PC-9 (cell line): ENCODE measurements at regions not wholly inside any gene's neighbourhood (a gene's known extent, or its start where the extent isn't known, plus 50 kb on each side); places are given as distances from the start of the nearest gene placed in this dataset.
"Not testable (repeated sequence)": the region's sequence is repeated elsewhere in the genome, so short reads cannot be mapped to it uniquely, and the experiment has no call there.

Experiments
- BruUV-seq: library from RNA; stranded (reverse); fragments of 400-500 nt; replicated peaks from 2 replicates; lab custom pipeline; 2021; lab: Mats Ljungman, UMichigan
- CTCF ChIA-PET: fragments of 300-600 bp; sonication (Branson Sonifier 250); formaldehyde crosslinking; loops from one replicate; lab custom pipeline; 2022; ENCODE audit warnings: antibody characterized with exemption; lab: Charles Lee
- POLR2A ChIA-PET: fragments of 300-600 bp; sonication (Branson Sonifier 250); formaldehyde crosslinking; loops from one replicate; lab custom pipeline; 2022; ENCODE audit warnings: antibody characterized with exemption; ENCODE audit not compliant: unreplicated experiment; lab: Charles Lee
- DNase-seq, 2 experiments: peaks; one replicate each; pipeline versions ENCODE4 v3.0.0 to v3.0.0-alpha.2; 2015 to 2022; ENCODE audit warnings: mixed read lengths in 1 of 2
- H2AFZ ChIP-seq: fragments of 200-600 bp; sonication (generic); 2 replicates; pipeline ENCODE4 v1.8.1; 2017; ENCODE audit warnings: antibody characterized with exemption
- H3F3A ChIP-seq: fragments of 200-600 bp; sonication (generic); 2 replicates; pipeline ENCODE4 v1.8.1; 2017; ENCODE audit warnings: antibody characterized with exemption, mild to moderate bottlenecking, low read depth; ENCODE audit not compliant: insufficient read depth
- H3K27ac ChIP-seq: fragments of 200-600 bp; sonication (generic); 2 replicates; pipeline ENCODE4 v1.6.1; 2016; ENCODE audit warnings: mixed run types
- H3K27me3 ChIP-seq: fragments of 200-600 bp; sonication (generic); 2 replicates; pipeline ENCODE4 v1.6.1; 2016; ENCODE audit warnings: low read depth, mixed run types; ENCODE audit not compliant: insufficient read depth
- H3K36me3 ChIP-seq: fragments of 200-600 bp; sonication (generic); 2 replicates; pipeline ENCODE4 v1.6.1; 2016; ENCODE audit warnings: low read depth, mixed run types
- H3K4me1 ChIP-seq: fragments of 200-600 bp; sonication (generic); replicated peaks from 2 replicates; pipeline ENCODE4 v1.6.1; 2016; ENCODE audit warnings: mixed run types; ENCODE audit not compliant: insufficient read depth
- H3K4me2 ChIP-seq: fragments of 200-600 bp; sonication (generic); 2 replicates; pipeline ENCODE4 v1.6.1; 2017; ENCODE audit warnings: mixed run types
- H3K4me3 ChIP-seq: fragments of 200-600 bp; sonication (generic); 2 replicates; pipeline ENCODE4 v1.6.1; 2016; ENCODE audit warnings: mixed run types
- H3K79me2 ChIP-seq: fragments of 200-600 bp; sonication (generic); 2 replicates; pipeline ENCODE4 v1.6.1; 2017; ENCODE audit warnings: low read depth, mixed run types
- H3K9me2 ChIP-seq: fragments of 200-600 bp; sonication (generic); 2 replicates; pipeline ENCODE4 v1.8.1; 2017; ENCODE audit warnings: mild to moderate bottlenecking; ENCODE audit not compliant: insufficient read depth
- H3K9me3 ChIP-seq: fragments of 200-600 bp; sonication (generic); 2 replicates; pipeline ENCODE4 v1.8.1; 2016; ENCODE audit warnings: low read depth; ENCODE audit not compliant: insufficient read depth
- H4K20me1 ChIP-seq: fragments of 200-600 bp; sonication (generic); 2 replicates; pipeline ENCODE4 v1.8.1; 2017; ENCODE audit not compliant: insufficient read depth
- EZH2 ChIP-seq: fragments of 200-600 bp; sonication (generic); IDR thresholded peaks from 2 replicates; pipeline ENCODE4 v1.8.0; 2017; ENCODE audit warnings: antibody characterized with exemption, low read depth
- intact Hi-C: fragments of 100-400 bp; cut with micrococcal nuclease; formaldehyde crosslinking; loops from one replicate; pipeline ENCODE4 v1.10.0; 2022; ENCODE audit not compliant: unreplicated experiment
- TF ChIP-seq, protein P1 (sequence below): fragments of 200-600 bp; sonication (generic); conservative IDR thresholded peaks from 2 replicates; pipeline ENCODE4 v1.6.1; 2017; ENCODE audit warnings: mixed run types, antibody characterized with exemption, mild to moderate bottlenecking, moderate library complexity

DNA sequence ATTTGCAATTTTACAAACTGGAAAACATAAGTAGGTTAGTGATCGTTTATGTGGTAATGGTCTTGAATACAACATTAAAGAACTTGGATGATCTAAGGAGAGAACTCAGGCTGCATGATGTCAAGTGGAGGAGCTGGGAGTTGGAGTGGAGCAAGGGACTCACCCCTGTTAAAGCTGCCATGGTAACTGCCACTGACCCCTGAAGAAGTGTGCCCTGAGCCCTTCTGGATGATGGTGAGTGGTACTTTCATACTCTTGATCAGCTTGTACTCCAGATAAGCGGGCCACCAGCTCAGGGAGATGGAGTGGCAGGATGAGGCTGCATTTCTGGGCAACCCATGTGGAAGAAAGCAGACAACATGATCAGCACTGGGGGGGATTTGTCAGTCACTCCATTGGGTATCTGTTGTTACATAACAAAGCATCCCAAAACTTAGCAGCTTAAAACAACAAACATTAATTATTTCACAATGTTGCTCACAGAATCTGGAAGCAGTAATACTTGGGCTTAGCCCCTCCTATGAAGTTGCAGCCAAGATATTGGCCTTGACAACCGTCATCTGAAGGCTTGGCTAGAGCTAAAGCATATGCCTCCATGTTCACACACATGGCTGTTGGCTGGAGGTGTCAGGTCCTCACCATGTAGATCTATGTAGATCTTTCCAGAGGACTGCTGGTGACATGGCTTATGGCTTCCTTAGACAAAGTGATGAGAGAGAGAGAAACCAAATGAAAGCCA is 213.8 kb downstream of the DUSP10 start:
- Histone ChIP-seq H3K36me3 (no peaks in the 10 kb centered on the region), H3K27me3 (no peaks in the 10 kb centered on the region), H3K4me1 (no peaks in the 10 kb centered on the region), H3F3A (no peaks in the 10 kb centered on the region), H3K9me3 (no peaks in the 10 kb centered on the region), H3K4me2 (no peak overlapping the region), H4K20me1 (no peaks in the 10 kb centered on the region), H2AFZ (no peak overlapping the region), H3K9me2 (no peaks in the 10 kb centered on the region), H3K4me3 (no peak overlapping the region), H3K79me2 (no peaks in the 10 kb centered on the region), H3K27ac (no peak overlapping the region)
- no peak for TF ChIP-seq EZH2
- TF ChIP-seq, protein P1, sequence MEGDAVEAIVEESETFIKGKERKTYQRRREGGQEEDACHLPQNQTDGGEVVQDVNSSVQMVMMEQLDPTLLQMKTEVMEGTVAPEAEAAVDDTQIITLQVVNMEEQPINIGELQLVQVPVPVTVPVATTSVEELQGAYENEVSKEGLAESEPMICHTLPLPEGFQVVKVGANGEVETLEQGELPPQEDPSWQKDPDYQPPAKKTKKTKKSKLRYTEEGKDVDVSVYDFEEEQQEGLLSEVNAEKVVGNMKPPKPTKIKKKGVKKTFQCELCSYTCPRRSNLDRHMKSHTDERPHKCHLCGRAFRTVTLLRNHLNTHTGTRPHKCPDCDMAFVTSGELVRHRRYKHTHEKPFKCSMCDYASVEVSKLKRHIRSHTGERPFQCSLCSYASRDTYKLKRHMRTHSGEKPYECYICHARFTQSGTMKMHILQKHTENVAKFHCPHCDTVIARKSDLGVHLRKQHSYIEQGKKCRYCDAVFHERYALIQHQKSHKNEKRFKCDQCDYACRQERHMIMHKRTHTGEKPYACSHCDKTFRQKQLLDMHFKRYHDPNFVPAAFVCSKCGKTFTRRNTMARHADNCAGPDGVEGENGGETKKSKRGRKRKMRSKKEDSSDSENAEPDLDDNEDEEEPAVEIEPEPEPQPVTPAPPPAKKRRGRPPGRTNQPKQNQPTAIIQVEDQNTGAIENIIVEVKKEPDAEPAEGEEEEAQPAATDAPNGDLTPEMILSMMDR: no peak
- BruUV-seq: no TSS peak
- ChIA-PET CTCF (interaction anchor here (0.6 kb wide), 1 partner anchor 619 kb away, joined by 3 read pairs; no protein-coding TSS in a partner anchor), POLR2A (no interaction called here)
- DNase-seq: no peak
- intact Hi-C loops: no loop called here

DNA sequence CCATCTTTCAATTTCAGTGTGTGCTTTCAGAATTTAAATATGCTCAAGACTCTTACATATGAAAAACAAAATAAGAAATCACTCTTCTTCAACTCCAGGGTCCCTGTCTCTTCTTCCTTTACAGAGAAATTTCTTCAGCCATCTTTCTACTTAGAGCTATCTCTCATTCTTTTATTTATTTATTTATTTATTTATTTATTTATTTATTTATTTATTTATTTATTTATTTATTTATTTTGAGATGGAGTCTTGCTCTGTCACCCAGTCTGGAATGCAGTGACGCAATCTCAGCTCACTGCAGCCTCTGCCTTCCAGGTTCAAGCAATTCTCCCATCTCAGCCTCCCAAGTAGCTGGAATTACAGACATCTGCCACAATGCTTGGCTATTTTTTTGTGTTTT is 211.7 kb downstream of the DUSP10 start:
- H3K4me1 ChIP-seq, H3K79me2 ChIP-seq, CTCF ChIA-PET, H3F3A ChIP-seq, intact Hi-C loops, H4K20me1 ChIP-seq, H3K4me3 ChIP-seq, H3K4me2 ChIP-seq, DNase-seq, BruUV-seq, H3K27ac ChIP-seq, H2AFZ ChIP-seq, H3K36me3 ChIP-seq, H3K9me2 ChIP-seq, POLR2A ChIA-PET, H3K27me3 ChIP-seq, H3K9me3 ChIP-seq: not testable (repeated sequence)

DNA sequence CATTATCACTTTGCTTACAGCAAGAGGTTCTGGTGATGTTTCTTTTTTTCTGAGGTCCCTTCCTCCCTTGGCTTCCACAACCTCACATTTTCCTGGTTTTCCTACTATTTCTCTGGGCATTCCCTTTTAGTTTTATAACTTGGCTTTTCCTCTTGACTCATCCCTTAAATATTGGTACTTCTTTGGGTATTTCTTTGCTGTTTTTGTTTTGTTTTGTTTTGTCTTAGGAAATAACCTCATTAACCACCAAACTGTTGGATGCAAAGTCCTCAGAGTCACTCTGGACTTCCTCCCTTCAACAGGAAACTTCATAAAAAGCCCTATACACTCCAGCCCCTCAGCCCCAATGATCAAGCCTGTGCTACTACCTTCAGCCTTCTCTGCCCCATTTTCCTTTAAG is 211.1 kb downstream of the DUSP10 start:
- CTCF ChIA-PET: no interaction called here
- no peak overlapping the region for H3K27ac ChIP-seq
- no peak overlapping the region for H3K4me2 ChIP-seq
- POLR2A ChIA-PET: interaction anchor here (0.6 kb wide), 1 partner anchor 11 kb away, joined by 7 read pairs; no protein-coding TSS in a partner anchor
- TF ChIP-seq EZH2: no peak
- H3K27me3 ChIP-seq: no peaks in the 10 kb centered on the region
- BruUV-seq: no TSS peak
- no peaks in the 10 kb centered on the region for H4K20me1 ChIP-seq
- DNase-seq: no peak
- H3K4me1 ChIP-seq: no peaks in the 10 kb centered on the region
- intact Hi-C loops: no loop called here
- no peaks in the 10 kb centered on the region for H3K9me2 ChIP-seq
- H3K4me3 ChIP-seq: no peak overlapping the region
- H2AFZ ChIP-seq: no peak overlapping the region
- no peaks in the 10 kb centered on the region for H3K36me3 ChIP-seq
- no peaks in the 10 kb centered on the region for H3F3A ChIP-seq
- H3K79me2 ChIP-seq: no peaks in the 10 kb centered on the region
- no peaks in the 10 kb centered on the region for H3K9me3 ChIP-seq

DNA sequence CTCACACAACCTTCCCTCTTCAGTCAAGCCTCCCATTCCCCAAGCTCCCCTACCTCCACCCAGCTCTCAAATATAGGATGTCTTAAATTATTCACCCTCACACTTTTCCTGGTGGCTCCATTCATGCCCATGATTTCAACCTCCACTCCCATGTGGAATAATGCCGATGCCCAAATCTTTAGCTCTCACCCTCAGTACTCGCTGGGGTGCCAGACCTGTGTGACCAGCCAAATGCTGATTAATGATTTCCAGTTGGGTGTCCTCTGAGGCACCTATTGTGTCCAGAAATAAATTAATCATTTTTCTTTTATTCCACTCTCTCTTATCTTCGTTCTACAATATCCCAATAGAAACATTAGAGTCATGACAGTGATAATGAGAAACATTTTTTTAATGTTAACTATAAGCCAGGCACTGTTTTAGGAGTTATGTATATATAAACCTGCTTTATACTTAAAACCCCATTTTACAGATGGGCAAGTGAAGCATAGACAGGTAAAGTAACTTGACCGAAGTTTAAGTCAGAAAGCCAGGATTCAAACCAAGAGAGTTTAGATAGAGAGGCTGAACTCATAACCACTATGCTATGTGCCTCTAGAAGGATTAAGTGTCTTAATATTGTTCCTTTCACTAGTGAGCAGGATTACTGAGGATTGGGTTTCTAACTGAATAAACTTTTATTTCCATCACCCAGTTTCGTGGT is 209.7 kb downstream of the DUSP10 start:
- H3K27me3 ChIP-seq: no peaks in the 10 kb centered on the region
- H4K20me1 ChIP-seq: no peaks in the 10 kb centered on the region
- TF ChIP-seq, protein P1: no peak
- TF ChIP-seq EZH2: no peak
- H3K9me2 ChIP-seq: no peaks in the 10 kb centered on the region
- no peaks in the 10 kb centered on the region for H3F3A ChIP-seq
- no peak overlapping the region for H3K4me2 ChIP-seq
- H2AFZ ChIP-seq: no peak overlapping the region
- BruUV-seq: no TSS peak
- H3K4me3 ChIP-seq: no peak overlapping the region
- H3K9me3 ChIP-seq: no peaks in the 10 kb centered on the region
- H3K27ac ChIP-seq: no peak overlapping the region
- CTCF ChIA-PET: no interaction called here
- intact Hi-C loops: no loop called here
- POLR2A ChIA-PET: no interaction called here
- no peaks in the 10 kb centered on the region for H3K36me3 ChIP-seq
- peak in 1 of 2 experiments; percentile 39 for DNase-seq
- H3K4me1 ChIP-seq: no peaks in the 10 kb centered on the region
- H3K79me2 ChIP-seq: no peaks in the 10 kb centered on the region
